Choroid plexus epithelial cell (primary cell): ENCODE measurements at regions not wholly inside any gene's neighbourhood (a gene's known extent, or its start where the extent isn't known, plus 50 kb on each side); places are given as distances from the start of the nearest gene placed in this dataset.
A peak's percentile ranks its signal among the peaks of the same experiment; 100 is the strongest.

Experiments
- DNase-seq: peaks from one replicate; pipeline ENCODE4 v3.0.0-alpha.2; 2010; ENCODE audit warnings: low read depth
- H3K4me3 ChIP-seq: 2 replicates; pipeline ENCODE4 v1.5.1; 2011; ENCODE audit warnings: low read depth, mild to moderate bottlenecking, control low read depth, low read length, moderate library complexity
- TF ChIP-seq, protein P1 (sequence below): conservative IDR thresholded peaks from 2 replicates; pipeline ENCODE4 v1.5.1; 2011; ENCODE audit warnings: low read depth, mild to moderate bottlenecking, control low read depth, inconsistent platforms, low read length, moderate library complexity

DNA sequence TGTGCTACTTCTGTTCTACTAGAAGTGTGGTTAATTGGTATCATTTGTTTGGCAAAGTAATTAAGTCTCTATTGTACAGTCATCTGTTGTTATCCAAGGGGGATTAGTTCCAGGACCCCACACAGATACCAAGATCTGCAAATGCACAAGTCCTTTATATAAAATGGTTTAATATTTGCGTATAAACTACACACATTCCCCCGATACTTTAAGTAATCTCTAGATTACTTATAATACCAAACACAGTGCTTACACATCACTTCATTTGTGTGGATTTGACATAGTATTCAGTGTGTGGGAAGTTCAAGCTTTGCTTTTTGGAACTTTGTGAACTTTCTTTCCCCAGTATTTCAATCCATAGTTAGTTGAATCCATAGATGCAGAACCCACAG is 50.5 kb upstream of the ABI3BP start:
- no peak for DNase-seq
- TF ChIP-seq, protein P1, sequence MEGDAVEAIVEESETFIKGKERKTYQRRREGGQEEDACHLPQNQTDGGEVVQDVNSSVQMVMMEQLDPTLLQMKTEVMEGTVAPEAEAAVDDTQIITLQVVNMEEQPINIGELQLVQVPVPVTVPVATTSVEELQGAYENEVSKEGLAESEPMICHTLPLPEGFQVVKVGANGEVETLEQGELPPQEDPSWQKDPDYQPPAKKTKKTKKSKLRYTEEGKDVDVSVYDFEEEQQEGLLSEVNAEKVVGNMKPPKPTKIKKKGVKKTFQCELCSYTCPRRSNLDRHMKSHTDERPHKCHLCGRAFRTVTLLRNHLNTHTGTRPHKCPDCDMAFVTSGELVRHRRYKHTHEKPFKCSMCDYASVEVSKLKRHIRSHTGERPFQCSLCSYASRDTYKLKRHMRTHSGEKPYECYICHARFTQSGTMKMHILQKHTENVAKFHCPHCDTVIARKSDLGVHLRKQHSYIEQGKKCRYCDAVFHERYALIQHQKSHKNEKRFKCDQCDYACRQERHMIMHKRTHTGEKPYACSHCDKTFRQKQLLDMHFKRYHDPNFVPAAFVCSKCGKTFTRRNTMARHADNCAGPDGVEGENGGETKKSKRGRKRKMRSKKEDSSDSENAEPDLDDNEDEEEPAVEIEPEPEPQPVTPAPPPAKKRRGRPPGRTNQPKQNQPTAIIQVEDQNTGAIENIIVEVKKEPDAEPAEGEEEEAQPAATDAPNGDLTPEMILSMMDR = no peak
- no peak overlapping the region for H3K4me3 ChIP-seq

DNA sequence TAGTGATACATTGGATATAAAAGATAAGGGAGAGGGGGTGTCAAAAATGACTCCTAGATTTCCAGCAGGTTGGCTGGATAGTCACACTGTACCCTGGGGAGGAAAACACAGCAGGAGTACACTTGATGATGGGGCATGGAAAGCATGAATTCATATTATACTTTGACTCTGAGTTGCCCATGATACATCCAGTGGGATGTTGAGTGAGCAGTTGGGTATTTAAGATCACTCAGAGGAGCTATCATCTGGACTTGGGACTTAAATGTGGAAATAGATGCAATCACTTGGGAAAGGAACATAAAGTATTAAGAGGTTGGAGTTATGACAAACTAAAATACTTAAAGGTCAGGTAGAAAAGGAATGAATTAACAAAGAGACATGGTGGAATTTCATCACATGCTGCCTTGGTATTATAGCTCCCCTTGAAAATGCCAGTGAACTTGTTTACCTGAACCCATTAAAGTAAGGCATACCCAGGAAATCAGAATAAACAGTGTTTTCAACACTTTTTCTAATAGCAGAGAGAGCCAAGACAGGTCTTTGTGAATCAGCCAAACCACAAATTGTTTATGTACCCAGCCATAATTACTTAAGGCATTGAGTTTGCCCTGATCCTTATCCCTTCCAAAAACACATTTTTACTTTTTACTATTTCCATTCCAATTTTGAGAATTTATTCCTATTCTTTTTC is 49.9 kb upstream of the ABI3BP start:
- no peak overlapping the region for H3K4me3 ChIP-seq
- DNase-seq = peak; percentile 28
- TF ChIP-seq, protein P1 = no peak
